ENCODE measurements at regions not wholly inside any gene's neighbourhood (a gene's known extent, or its start where the extent isn't known, plus 50 kb on each side); places are given as distances from the start of the nearest gene placed in this dataset.

DNA sequence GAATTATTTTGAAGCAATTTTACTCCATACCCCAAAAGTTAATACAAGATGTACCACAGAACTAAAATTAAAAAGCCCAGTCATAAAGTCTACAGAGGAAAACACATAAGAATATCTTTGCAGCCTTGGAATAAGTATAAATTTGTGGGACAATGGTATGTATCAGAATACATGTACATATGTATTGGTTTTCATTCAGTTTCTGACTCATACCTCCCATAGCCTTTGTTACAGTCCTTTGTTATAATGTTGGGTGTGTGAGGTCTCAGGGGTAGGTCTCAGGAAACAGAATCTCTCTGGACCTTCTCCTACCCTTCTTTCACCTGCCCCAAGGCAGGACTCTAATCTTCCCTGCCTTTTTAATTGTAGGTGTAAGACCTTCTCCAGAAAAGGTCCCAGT is 1370.7 kb upstream of the CDH2 start:
- TF ChIP-seq, protein P1, sequence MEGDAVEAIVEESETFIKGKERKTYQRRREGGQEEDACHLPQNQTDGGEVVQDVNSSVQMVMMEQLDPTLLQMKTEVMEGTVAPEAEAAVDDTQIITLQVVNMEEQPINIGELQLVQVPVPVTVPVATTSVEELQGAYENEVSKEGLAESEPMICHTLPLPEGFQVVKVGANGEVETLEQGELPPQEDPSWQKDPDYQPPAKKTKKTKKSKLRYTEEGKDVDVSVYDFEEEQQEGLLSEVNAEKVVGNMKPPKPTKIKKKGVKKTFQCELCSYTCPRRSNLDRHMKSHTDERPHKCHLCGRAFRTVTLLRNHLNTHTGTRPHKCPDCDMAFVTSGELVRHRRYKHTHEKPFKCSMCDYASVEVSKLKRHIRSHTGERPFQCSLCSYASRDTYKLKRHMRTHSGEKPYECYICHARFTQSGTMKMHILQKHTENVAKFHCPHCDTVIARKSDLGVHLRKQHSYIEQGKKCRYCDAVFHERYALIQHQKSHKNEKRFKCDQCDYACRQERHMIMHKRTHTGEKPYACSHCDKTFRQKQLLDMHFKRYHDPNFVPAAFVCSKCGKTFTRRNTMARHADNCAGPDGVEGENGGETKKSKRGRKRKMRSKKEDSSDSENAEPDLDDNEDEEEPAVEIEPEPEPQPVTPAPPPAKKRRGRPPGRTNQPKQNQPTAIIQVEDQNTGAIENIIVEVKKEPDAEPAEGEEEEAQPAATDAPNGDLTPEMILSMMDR (conservative IDR thresholded peaks at IDR 0.05; ENCODE audit: low read depth, low read length), result no peak
- TF ChIP-seq EZH2 (IDR thresholded peaks at IDR 0.05; ENCODE audit: borderline replicate concordance, low read depth, low read length, poor library complexity, severe bottlenecking), result no peak

Data from A673 (cell line).